ENCODE measurements at regions not wholly inside any gene's neighbourhood (a gene's known extent, or its start where the extent isn't known, plus 50 kb on each side); places are given as distances from the start of the nearest gene placed in this dataset.

DNA sequence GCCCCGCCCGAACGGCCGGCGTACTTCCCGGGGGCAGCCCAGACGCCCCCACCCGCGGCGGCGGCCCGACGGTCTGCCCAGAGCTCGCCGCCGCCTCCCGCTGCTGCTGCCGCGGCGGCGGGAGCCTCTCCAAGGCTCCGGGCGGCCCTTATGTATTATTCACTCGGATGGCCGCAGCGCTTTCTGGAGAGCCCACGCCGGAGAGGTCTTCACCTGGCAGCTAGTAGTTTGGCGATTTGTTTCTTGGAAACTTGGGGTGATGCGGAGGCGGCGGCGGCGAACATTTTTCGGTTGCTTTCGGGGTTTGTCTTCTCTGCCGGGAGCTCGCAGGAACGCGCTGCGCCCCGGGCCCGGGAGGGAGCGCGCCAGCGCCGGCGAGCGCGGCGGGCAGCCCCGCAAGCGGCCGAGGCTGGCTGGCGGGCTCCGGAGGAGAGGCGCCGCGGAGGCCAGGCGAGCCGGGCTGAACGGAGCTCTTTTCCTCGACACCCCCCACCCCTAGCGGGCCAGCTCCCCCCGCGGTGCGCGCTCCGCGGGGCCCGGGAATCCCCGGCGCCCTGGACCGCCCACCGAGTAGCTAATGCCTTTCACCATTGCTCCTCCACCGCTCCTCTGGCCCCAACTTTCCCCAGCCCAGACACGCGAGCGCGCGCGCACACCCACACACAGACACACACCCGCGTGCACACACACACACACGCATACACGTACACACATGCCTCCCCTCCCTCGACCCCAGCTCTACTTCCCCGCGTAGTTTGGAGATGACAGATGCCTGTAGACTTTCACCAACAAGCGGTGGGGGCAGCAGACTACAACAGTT lies 113.5 kb downstream of the DHX15 start:
- H3K4me3 ChIP-seq (ENCODE audit: control insufficient read depth, low read depth, low read length), result peak overlapping the region; percentile 36
- peak; percentile 45 for DNase-seq (ENCODE audit: low read depth)
- TF ChIP-seq, protein P1, sequence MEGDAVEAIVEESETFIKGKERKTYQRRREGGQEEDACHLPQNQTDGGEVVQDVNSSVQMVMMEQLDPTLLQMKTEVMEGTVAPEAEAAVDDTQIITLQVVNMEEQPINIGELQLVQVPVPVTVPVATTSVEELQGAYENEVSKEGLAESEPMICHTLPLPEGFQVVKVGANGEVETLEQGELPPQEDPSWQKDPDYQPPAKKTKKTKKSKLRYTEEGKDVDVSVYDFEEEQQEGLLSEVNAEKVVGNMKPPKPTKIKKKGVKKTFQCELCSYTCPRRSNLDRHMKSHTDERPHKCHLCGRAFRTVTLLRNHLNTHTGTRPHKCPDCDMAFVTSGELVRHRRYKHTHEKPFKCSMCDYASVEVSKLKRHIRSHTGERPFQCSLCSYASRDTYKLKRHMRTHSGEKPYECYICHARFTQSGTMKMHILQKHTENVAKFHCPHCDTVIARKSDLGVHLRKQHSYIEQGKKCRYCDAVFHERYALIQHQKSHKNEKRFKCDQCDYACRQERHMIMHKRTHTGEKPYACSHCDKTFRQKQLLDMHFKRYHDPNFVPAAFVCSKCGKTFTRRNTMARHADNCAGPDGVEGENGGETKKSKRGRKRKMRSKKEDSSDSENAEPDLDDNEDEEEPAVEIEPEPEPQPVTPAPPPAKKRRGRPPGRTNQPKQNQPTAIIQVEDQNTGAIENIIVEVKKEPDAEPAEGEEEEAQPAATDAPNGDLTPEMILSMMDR (conservative IDR thresholded peaks at IDR 0.05; ENCODE audit: control insufficient read depth, insufficient read depth, low read depth, low read length), result no peak

DNA sequence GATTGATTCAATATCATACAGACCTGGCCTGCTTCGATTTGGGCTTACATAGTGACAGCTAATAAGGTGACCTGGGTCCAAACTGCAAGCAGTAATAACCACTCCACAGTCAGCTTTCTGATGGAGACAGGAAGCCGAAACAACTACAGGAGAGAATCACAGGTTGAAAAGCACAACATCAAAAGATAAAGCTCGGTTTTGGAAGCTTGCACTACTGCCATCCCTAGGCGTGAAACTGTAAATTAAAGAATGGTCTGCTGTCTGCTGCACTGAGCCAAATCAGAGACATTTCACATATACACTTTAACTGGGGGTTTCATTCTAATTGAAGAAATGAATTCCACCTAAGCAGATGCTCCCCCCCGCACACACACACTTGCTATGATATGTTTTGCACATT lies 116.3 kb downstream of the DHX15 start:
- TF ChIP-seq, protein P1 (conservative IDR thresholded peaks at IDR 0.05; ENCODE audit: control insufficient read depth, insufficient read depth, low read depth, low read length), result no peak
- DNase-seq (ENCODE audit: low read depth), result no peak
- H3K4me3 ChIP-seq (ENCODE audit: control insufficient read depth, low read depth, low read length), result no peak overlapping the region

DNA sequence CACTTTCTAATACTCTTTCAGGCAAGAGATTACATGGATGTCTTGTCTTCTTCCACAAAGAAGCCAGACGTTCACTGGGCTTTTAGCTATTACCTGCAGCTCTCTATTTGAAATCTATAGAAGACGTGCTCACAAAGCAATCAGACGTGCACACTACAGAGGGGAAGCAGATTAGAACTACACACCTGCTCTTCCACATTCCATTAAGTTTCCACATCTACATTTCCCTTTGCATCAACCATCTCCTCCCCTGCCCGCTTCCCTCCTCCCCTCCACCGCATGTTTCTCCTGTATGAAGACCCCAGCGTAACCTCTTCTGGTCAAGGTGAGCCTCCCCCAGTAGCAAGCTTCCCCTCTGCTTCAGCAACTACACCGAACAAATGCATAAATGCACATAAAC lies 119.8 kb downstream of the DHX15 start:
- TF ChIP-seq, protein P1 (conservative IDR thresholded peaks at IDR 0.05; ENCODE audit: control insufficient read depth, insufficient read depth, low read depth, low read length), result no peak
- no peak for DNase-seq (ENCODE audit: low read depth)
- H3K4me3 ChIP-seq (ENCODE audit: control insufficient read depth, low read depth, low read length), result no peak overlapping the region

DNA sequence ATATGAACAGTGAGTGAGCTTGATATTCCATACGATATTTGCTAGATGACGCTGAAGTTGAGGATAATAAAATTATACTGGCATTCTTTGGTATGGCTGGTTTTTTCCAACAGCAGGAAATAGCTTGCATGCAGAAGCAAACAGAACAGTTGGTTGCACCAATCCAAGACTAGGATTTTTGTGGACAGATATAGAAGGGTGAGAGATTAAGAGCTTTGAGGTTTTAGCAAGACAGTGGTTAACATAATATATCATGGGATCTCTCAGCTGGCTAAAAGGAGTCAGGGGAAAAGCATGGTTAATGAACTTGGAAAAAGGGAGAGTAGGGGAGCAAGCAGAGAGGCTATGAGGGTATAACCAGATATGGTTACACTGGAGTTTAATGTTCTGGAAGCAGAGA lies 127.9 kb downstream of the DHX15 start:
- H3K4me3 ChIP-seq (ENCODE audit: control insufficient read depth, low read depth, low read length), result no peak overlapping the region
- DNase-seq (ENCODE audit: low read depth), result no peak
- TF ChIP-seq, protein P1 (conservative IDR thresholded peaks at IDR 0.05; ENCODE audit: control insufficient read depth, insufficient read depth, low read depth, low read length), result no peak

DNA sequence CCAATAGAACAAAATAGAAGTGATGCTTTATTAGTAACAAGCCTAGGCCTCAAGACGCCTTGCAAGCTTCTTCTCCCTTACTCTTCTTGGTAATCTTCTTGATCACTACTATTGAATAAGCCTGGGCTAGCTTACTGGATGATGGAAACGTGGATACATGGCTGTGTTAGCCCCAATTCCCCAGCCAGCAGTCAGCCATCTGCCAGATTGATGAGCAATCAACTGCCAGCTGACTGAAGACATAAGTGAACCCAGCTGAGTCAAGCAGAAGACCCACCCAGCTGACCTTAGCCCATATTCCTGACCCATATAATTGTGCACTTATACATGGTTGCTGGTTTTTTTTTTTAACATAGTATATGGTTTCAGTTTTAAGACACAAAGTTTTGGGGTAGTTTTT lies 130.4 kb downstream of the DHX15 start:
- TF ChIP-seq, protein P1 (conservative IDR thresholded peaks at IDR 0.05; ENCODE audit: control insufficient read depth, insufficient read depth, low read depth, low read length), result no peak
- DNase-seq (ENCODE audit: low read depth), result no peak
- H3K4me3 ChIP-seq (ENCODE audit: control insufficient read depth, low read depth, low read length), result no peak overlapping the region

DNA sequence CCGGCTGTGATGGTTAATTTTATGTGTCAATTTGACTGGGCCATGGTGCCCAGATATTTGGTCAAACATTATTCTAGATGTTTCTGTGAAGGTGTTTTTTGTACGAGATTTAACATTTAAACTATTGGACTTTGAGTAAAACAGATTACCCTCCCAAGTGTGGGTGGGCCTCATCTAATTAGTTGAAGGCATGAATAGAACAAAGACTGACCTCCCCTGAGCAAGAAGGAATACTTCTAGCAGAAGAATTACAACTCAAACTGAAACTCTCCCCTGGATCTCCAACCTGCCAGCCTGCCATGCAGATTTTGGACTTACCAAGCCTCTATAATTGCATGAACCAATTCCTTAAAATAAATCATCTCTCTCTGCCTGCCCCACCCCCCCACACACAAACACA lies 132.5 kb downstream of the DHX15 start:
- H3K4me3 ChIP-seq (ENCODE audit: control insufficient read depth, low read depth, low read length), result no peak overlapping the region
- TF ChIP-seq, protein P1 (conservative IDR thresholded peaks at IDR 0.05; ENCODE audit: control insufficient read depth, insufficient read depth, low read depth, low read length), result no peak
- DNase-seq (ENCODE audit: low read depth), result no peak
